HepG2 (cell line): ENCODE measurements at regions not wholly inside any gene's neighbourhood (a gene's known extent, or its start where the extent isn't known, plus 50 kb on each side); places are given as distances from the start of the nearest gene placed in this dataset.

ENCODE experiments used
- ATAC-seq: fragments of 200-7000 bp; cut with Tn5 transposase; 3 replicates; pipeline ENCODE4 v1.9.1; 2020; ENCODE audit warnings: mild to moderate bottlenecking, moderate library complexity
- BruUV-seq: library from RNA; stranded (reverse); fragments of 400-500 nt; replicated peaks from 2 replicates; lab custom pipeline; 2021; lab: Mats Ljungman, UMichigan
- CTCF ChIA-PET: fragments of 300-600 bp; formaldehyde crosslinking; extraction: SDS; loops from one replicate; lab custom pipeline; 2021; ENCODE audit warnings: low total read pairs, inconsistent platforms, low intra/inter-chr PET ratio; lab: Yijun Ruan, JAX
- POLR2A ChIA-PET: fragments of 350-600 bp; sonication (Branson Sonifier 250); formaldehyde crosslinking; loops from one replicate; lab custom pipeline; 2020; ENCODE audit warnings: antibody characterized with exemption, inconsistent platforms; lab: Yijun Ruan, JAX
- DNase-seq: peaks from one replicate; pipeline ENCODE4 v3.0.0-alpha.2; 2015; ENCODE audit warnings: low spot score
- FAIRE-seq: peaks from 3 replicates; lab custom pipeline; 2011; peaks lifted over from hg19 to GRCh38; lab: Jason Lieb, UNC
- H2AFZ ChIP-seq: one replicate; pipeline ENCODE4 v1.6.1; 2011; ENCODE audit warnings: low read length, inconsistent platforms
- H3K27ac ChIP-seq: fragments of 300-600 bp; 3 replicates; pipeline ENCODE4 v1.8.0; 2011; ENCODE audit warnings: mixed run types, mild to moderate bottlenecking, mixed read lengths, low read length, inconsistent platforms; ENCODE audit not compliant: insufficient read depth; ENCODE audit errors: extremely low read length
- H3K27me3 ChIP-seq, 2 experiments: fragments of 200-600 bp in 1 of 2; 2 replicates in 1 of 2; 3 replicates in 1 of 2; pipeline versions ENCODE4 v1.6.0 to v1.8.0; 2011; ENCODE audit warnings: low read length in 2 of 2, mild to moderate bottlenecking in 2 of 2, moderate library complexity in 2 of 2, inconsistent platforms in 1 of 2; ENCODE audit not compliant: insufficient read depth in 2 of 2, control insufficient read depth in 1 of 2
- H3K36me3 ChIP-seq, 2 experiments: fragments of 200-600 bp in 1 of 2; replicated peaks in 1 of 2; 2 replicates in 1 of 2; 3 replicates in 1 of 2; pipeline versions ENCODE4 v1.5.1 to v1.8.0; 2011; ENCODE audit warnings: low read length in 2 of 2, inconsistent platforms in 1 of 2; ENCODE audit not compliant: insufficient read depth in 2 of 2, control insufficient read depth in 1 of 2
- H3K4me1 ChIP-seq: 2 replicates; pipeline ENCODE4 v1.5.1; 2012; ENCODE audit warnings: low read length, inconsistent platforms; ENCODE audit not compliant: insufficient read depth
- H3K4me2 ChIP-seq: 2 replicates; pipeline ENCODE4 v1.6.0; 2011; ENCODE audit warnings: low read depth, low read length, inconsistent platforms
- H3K4me3 ChIP-seq, 3 experiments: fragments of 200-600 bp in 1 of 3; sonication (generic), shearing (Covaris generic) in 1 of 3; replicated peaks in 1 of 3; 2 replicates each; pipeline ENCODE4 v1.5.1; 2011 to 2016; ENCODE audit warnings: low read length in 3 of 3, inconsistent platforms in 2 of 3, low read depth in 2 of 3, mild to moderate bottlenecking in 2 of 3, control low read depth in 1 of 3, mixed read lengths in 1 of 3; ENCODE audit not compliant: insufficient read depth in 1 of 3
- H3K79me2 ChIP-seq: one replicate; pipeline ENCODE4 v1.6.1; 2011; ENCODE audit warnings: low read length, inconsistent platforms; ENCODE audit not compliant: insufficient read depth
- H3K9ac ChIP-seq: 2 replicates; pipeline ENCODE4 v1.6.0; 2011; ENCODE audit warnings: mild to moderate bottlenecking, low read depth, low read length, inconsistent platforms; ENCODE audit not compliant: insufficient read depth
- H3K9me3 ChIP-seq: 2 replicates; pipeline ENCODE4 v1.5.1; 2012; ENCODE audit warnings: mild to moderate bottlenecking, low read length
- H4K20me1 ChIP-seq: 2 replicates; pipeline ENCODE4 v1.6.0; 2011; ENCODE audit warnings: inconsistent platforms, mild to moderate bottlenecking, low read length, moderate library complexity; ENCODE audit not compliant: insufficient read depth
- DMTF1 ChIP-seq: sonication (generic); formaldehyde crosslinking; IDR thresholded peaks from 2 replicates; pipeline ENCODE4 v1.4.0; 2020; ENCODE audit warnings: mild to moderate bottlenecking, missing genetic modification reagents
- E2F2 ChIP-seq: sonication (generic); formaldehyde crosslinking; IDR thresholded peaks from 2 replicates; pipeline ENCODE4 v1.4.0; 2020; ENCODE audit warnings: missing genetic modification reagents, borderline replicate concordance
- HES4 ChIP-seq: sonication (generic); formaldehyde crosslinking; IDR thresholded peaks from 2 replicates; pipeline ENCODE4 v1.9.0; 2021; ENCODE audit warnings: mild to moderate bottlenecking, missing genetic modification reagents, borderline replicate concordance
- IKZF4 ChIP-seq: sonication (generic); formaldehyde crosslinking; IDR thresholded peaks from 2 replicates; pipeline ENCODE4 v1.5.1; 2020; ENCODE audit warnings: borderline replicate concordance, mild to moderate bottlenecking, low read depth, missing genetic modification reagents; ENCODE audit errors: not compliant biosample characterization
- PBX3 ChIP-seq: sonication (generic); formaldehyde crosslinking; IDR thresholded peaks from 2 replicates; pipeline ENCODE4 v1.8.1; 2023; ENCODE audit warnings: missing genetic modification reagents, inconsistent platforms, borderline replicate concordance
- REST ChIP-seq, 2 experiments: IDR thresholded peaks; 2 replicates each; pipeline ENCODE4 v1.6.1; 2011 to 2012; ENCODE audit warnings: low read length in 2 of 2, borderline replicate concordance in 1 of 2, low read depth in 1 of 2, mild to moderate bottlenecking in 1 of 2, moderate library complexity in 1 of 2
- RORA ChIP-seq: sonication (generic); formaldehyde crosslinking; IDR thresholded peaks from 2 replicates; pipeline ENCODE4 v1.5.0; 2020; ENCODE audit warnings: mild to moderate bottlenecking, missing genetic modification reagents, moderate library complexity
- SRSF1 ChIP-seq: fragments of 200-400 bp; formaldehyde crosslinking; optimal IDR thresholded peaks from 2 replicates; pipeline ENCODE3; 2017; ENCODE audit warnings: mild to moderate bottlenecking, low read depth, low read length, moderate library complexity
- ZBTB26 ChIP-seq: IDR thresholded peaks from 2 replicates; pipeline ENCODE4 v1.6.1; 2016; ENCODE audit warnings: missing compliant biosample characterization, missing genetic modification reagents, borderline replicate concordance
- ZNF260 ChIP-seq: sonication (generic); formaldehyde crosslinking; IDR thresholded peaks from 2 replicates; pipeline ENCODE4 v1.4.0; 2020; ENCODE audit warnings: missing genetic modification reagents, low read depth, mild to moderate bottlenecking, borderline replicate concordance
- ZNF83 ChIP-seq: sonication (generic); formaldehyde crosslinking; IDR thresholded peaks from 2 replicates; pipeline ENCODE4 v1.4.0; 2020; ENCODE audit warnings: missing genetic modification reagents, mild to moderate bottlenecking, borderline replicate concordance
- ZSCAN29 ChIP-seq: sonication (generic); formaldehyde crosslinking; conservative IDR thresholded peaks from 2 replicates; pipeline ENCODE4 v1.4.0; 2020; ENCODE audit warnings: mild to moderate bottlenecking, missing genetic modification reagents
- ZZZ3 ChIP-seq: sonication (generic); formaldehyde crosslinking; IDR thresholded peaks from 2 replicates; pipeline ENCODE4 v1.4.0; 2020; ENCODE audit warnings: missing genetic modification reagents, mild to moderate bottlenecking, borderline replicate concordance
- WGBS: methylation state at CpG from one replicate; pipeline ENCODE4 v1.1.6; 2017; ENCODE audit warnings: low lambda C conversion rate; 5-methylcytosine and 5-hydroxymethylcytosine counted together
- in situ Hi-C: cut with HindIII; loops from 2 replicates; pipeline ENCODE4 v1.10.0; 2017; ENCODE audit warnings: low pct_unique_long_range_greater_than_20kb; ENCODE audit not compliant: extremely low pct_ligation_motif_present
- intact Hi-C: fragments of 100-400 bp; cut with micrococcal nuclease; formaldehyde crosslinking; loops from one replicate; pipeline ENCODE4 v1.10.0; 2022; ENCODE audit not compliant: unreplicated experiment

GRCh38 chr16:76956841-76957240 lies 234.1 kb upstream of the MON1B start:
- in situ Hi-C loops = no loop called here
- WGBS = 4% methylated on average over 2 of the region's 2 CpGs
- no peak for FAIRE-seq

More at GRCh38 chr16:76956841-76957240, 234.1 kb upstream of the MON1B start:
- no peak for ATAC-seq
- TF ChIP-seq E2F2 (CRISPR knock-in tag) (no peak), PBX3 (no peak), ZZZ3 (CRISPR knock-in tag) (no peak), ZBTB26 (CRISPR knock-in tag) (no peak), ZSCAN29 (CRISPR knock-in tag) (no peak), ZNF83 (CRISPR knock-in tag) (no peak), REST (IDR thresholded peaks at IDR 0.05; ENCODE audit: borderline replicate concordance in 1 of 2, low read depth in 1 of 2, low read length in 2 of 2) (no peak), IKZF4 (CRISPR knock-in tag) (no peak), DMTF1 (CRISPR knock-in tag) (no peak), SRSF1 (no peak), RORA (CRISPR knock-in tag) (no peak), HES4 (no peak), ZNF260 (CRISPR knock-in tag) (no peak)
- H2AFZ ChIP-seq = no peak overlapping the region
- intact Hi-C loops = no loop called here
- no peaks in the 10 kb centered on the region for H4K20me1 ChIP-seq
- no peak overlapping the region for H3K27ac ChIP-seq
- no peak overlapping the region for H3K9ac ChIP-seq
- H3K36me3 ChIP-seq = no peaks in the 10 kb centered on the region
- H3K4me3 ChIP-seq = no peak overlapping the region
- H3K4me2 ChIP-seq = no peak overlapping the region
- H3K27me3 ChIP-seq = no peaks in the 10 kb centered on the region
- ChIA-PET POLR2A (no interaction called here), CTCF (no interaction called here)
- no peaks in the 10 kb centered on the region for H3K79me2 ChIP-seq
- H3K9me3 ChIP-seq = peaks cover 5% of the 10 kb centered on the region; the same call in 1 of the 2 replicates
- H3K4me1 ChIP-seq = no peaks in the 10 kb centered on the region
- no peak for DNase-seq
- BruUV-seq = no TSS peak
